B cell (primary cell): ENCODE measurements at regions not wholly inside any gene's neighbourhood (a gene's known extent, or its start where the extent isn't known, plus 50 kb on each side); places are given as distances from the start of the nearest gene placed in this dataset.

Experiments
- ATAC-seq: fragments of 200-7000 bp; cut with Tn5 transposase; one replicate; pipeline ENCODE4 v1.10.0; 2021; ENCODE audit warnings: low read depth, mild to moderate bottlenecking, moderate number of reproducible peaks, moderate library complexity
- CTCF ChIA-PET: fragments of 350-600 bp; sonication (Branson Sonifier 250); formaldehyde crosslinking; loops from one replicate; lab custom pipeline; 2021; ENCODE audit warnings: antibody characterized with exemption, inconsistent platforms; lab: Charles Lee
- POLR2A ChIA-PET: fragments of 350-600 bp; sonication (Branson Sonifier 250); formaldehyde crosslinking; loops from one replicate; lab custom pipeline; 2021; ENCODE audit warnings: antibody characterized with exemption; lab: Charles Lee
- DNase-seq: peaks from one replicate; pipeline ENCODE4 v3.0.0; 2013
- H2AFZ ChIP-seq: 2 replicates; pipeline ENCODE4 v1.6.1; 2012; ENCODE audit warnings: mild to moderate bottlenecking, low read depth, low read length; ENCODE audit not compliant: insufficient read depth, poor library complexity, severe bottlenecking
- H3K27ac ChIP-seq, 2 donors: 1 replicate in 1 of 2; 2 replicates in 1 of 2; pipeline ENCODE4 v1.5.1; 2012 to 2013; ENCODE audit warnings: low read length in 2 of 2, mild to moderate bottlenecking in 2 of 2, moderate library complexity in 1 of 2
- H3K27me3 ChIP-seq, 4 experiments: fragments of 200-600 bp in 1 of 4; sonication (generic) in 1 of 4; replicated peaks in 1 of 4; 1 replicate in 2 of 4; 2 replicates in 2 of 4; pipeline versions ENCODE4 v1.6.1 to v1.7.0; 2013 to 2016; ENCODE audit warnings: low read length in 3 of 4, mild to moderate bottlenecking in 2 of 4, mixed read lengths in 1 of 4, moderate library complexity in 1 of 4; ENCODE audit not compliant: insufficient read depth in 4 of 4, control insufficient read depth in 3 of 4; ENCODE audit errors: control extremely low read depth in 1 of 4
- H3K36me3 ChIP-seq, 2 experiments: replicated peaks in 1 of 2; 1 replicate in 1 of 2; 2 replicates in 1 of 2; pipeline versions ENCODE4 v1.6.1 to v1.7.1; 2013; ENCODE audit warnings: low read length in 1 of 2; ENCODE audit not compliant: insufficient read depth in 2 of 2, control insufficient read depth in 1 of 2; ENCODE audit errors: control extremely low read depth in 1 of 2, extremely low read depth in 1 of 2
- H3K4me1 ChIP-seq, 2 donors: fragments of 200-600 bp in 1 of 2; sonication (generic) in 1 of 2; 1 replicate in 1 of 2; 2 replicates in 1 of 2; pipeline versions ENCODE4 v1.5.1 to v1.6.1; 2013 to 2017; ENCODE audit warnings: low read length in 2 of 2; ENCODE audit not compliant: control insufficient read depth in 2 of 2, insufficient read depth in 2 of 2
- H3K4me2 ChIP-seq: replicated peaks from 2 replicates; pipeline ENCODE3; 2012; ENCODE audit warnings: mild to moderate bottlenecking, low read depth, low read length; ENCODE audit not compliant: poor library complexity, severe bottlenecking
- H3K4me3 ChIP-seq, 5 experiments: fragments of 200-600 bp in 1 of 5; sonication (generic) in 1 of 5; 1 replicate in 3 of 5; 2 replicates in 2 of 5; pipeline versions ENCODE4 v1.5.1 to v1.7.0; 2011 to 2016; ENCODE audit warnings: low read length in 4 of 5, mild to moderate bottlenecking in 4 of 5, low read depth in 2 of 5, control low read depth in 1 of 5, moderate library complexity in 1 of 5; ENCODE audit not compliant: insufficient read depth in 1 of 5; ENCODE audit errors: control extremely low read depth in 1 of 5, extremely low read depth in 1 of 5
- H3K79me2 ChIP-seq: fragments of 200-600 bp; sonication (generic); one replicate; pipeline ENCODE4 v1.6.0; 2016; ENCODE audit warnings: low read length; ENCODE audit not compliant: control insufficient read depth, insufficient read depth
- H3K9ac ChIP-seq: fragments of 200-600 bp; sonication (generic); 2 replicates; pipeline ENCODE4 v1.6.1; 2017; ENCODE audit warnings: mild to moderate bottlenecking, low read length, moderate library complexity
- H3K9me3 ChIP-seq, 3 donors: one replicate each; pipeline versions ENCODE4 v1.6.1 to v1.7.1; 2013; ENCODE audit warnings: low read length in 2 of 3; ENCODE audit not compliant: control insufficient read depth in 2 of 3, insufficient read depth in 1 of 3; ENCODE audit errors: control extremely low read depth in 1 of 3
- H4K20me1 ChIP-seq: 2 replicates; pipeline ENCODE4 v1.6.0; 2012; ENCODE audit warnings: mild to moderate bottlenecking, low read length; ENCODE audit not compliant: insufficient read depth, control insufficient read depth, poor library complexity, severe bottlenecking
- H3K27ac Mint-ChIP-seq: one replicate; pipeline ENCODE4 v1.8.0; 2021; ENCODE audit warnings: mixed read lengths
- H3K27me3 Mint-ChIP-seq: one replicate; pipeline ENCODE4 v1.8.0; 2021; ENCODE audit warnings: mixed read lengths
- H3K4me1 Mint-ChIP-seq: one replicate; pipeline ENCODE4 v1.8.0; 2021; ENCODE audit warnings: mixed read lengths
- H3K4me3 Mint-ChIP-seq: one replicate; pipeline ENCODE4 v1.8.0; 2021; ENCODE audit warnings: mixed read lengths
- H3K9me3 Mint-ChIP-seq: one replicate; pipeline ENCODE4 v1.8.0; 2022; ENCODE audit warnings: mixed read lengths; ENCODE audit not compliant: insufficient read depth
- CTCF ChIP-seq: fragments of 200-600 bp; IDR thresholded peaks from one replicate; pipeline ENCODE4 v1.8.0; 2022; ENCODE audit warnings: antibody characterized with exemption, mild to moderate bottlenecking
- EZH2 ChIP-seq: IDR thresholded peaks from 2 replicates; pipeline ENCODE4 v1.6.1; 2012; ENCODE audit warnings: borderline replicate concordance, low read depth, mild to moderate bottlenecking, moderate library complexity, low read length; ENCODE audit not compliant: insufficient read depth, poor library complexity, severe bottlenecking
- WGBS: methylation state at CpG from one replicate; pipeline ENCODE4 v1.1.5; 2013; ENCODE audit warnings: missing lambda C conversion rate; ENCODE audit not compliant: insufficient coverage; 5-methylcytosine and 5-hydroxymethylcytosine counted together
- intact Hi-C: fragments of 100-400 bp; cut with micrococcal nuclease; formaldehyde crosslinking; loops from one replicate; pipeline ENCODE4 v1.10.0; 2022

- Histone ChIP-seq H3K9ac (no peak overlapping the region), H3K4me3 (no peak overlapping the region), H3K4me2 (no peak overlapping the region), H2AFZ (no peak overlapping the region), H3K79me2 (no peaks in the 10 kb centered on the region), H3K9me3 (peaks cover 0 to 13% (median 0%) of the 10 kb centered on the region in 3 donors), H3K4me1 (no peaks in the 10 kb centered on the region), H3K36me3 (no peaks in the 10 kb centered on the region), H3K27ac (no peak overlapping the region), H4K20me1 (no peaks in the 10 kb centered on the region), H3K27me3 (no peaks in the 10 kb centered on the region)
- no peak for ATAC-seq
- CTCF ChIA-PET = no interaction called here
- peaks cover 5% of the 10 kb centered on the region for H3K27me3 Mint-ChIP-seq
- H3K4me1 Mint-ChIP-seq = no peaks in the 10 kb centered on the region
- H3K4me3 Mint-ChIP-seq = no peak overlapping the region
- no peak overlapping the region for H3K27ac Mint-ChIP-seq
- H3K9me3 Mint-ChIP-seq = peaks cover 5% of the 10 kb centered on the region
- POLR2A ChIA-PET = no interaction called here
- TF ChIP-seq CTCF (no peak), EZH2 (no peak)
- intact Hi-C loops = no loop called here
- DNase-seq = no peak
Observed at GRCh38 chr16:87002717-87003413, 314.3 kb downstream of the C16orf95 start.

GRCh38 chr16:87003414-87003755, 313.8 kb downstream of the C16orf95 start:
- Mint-ChIP-seq H3K9me3 (peaks cover 5% of the 10 kb centered on the region), H3K4me3 (no peak overlapping the region), H3K27me3 (peaks cover 5% of the 10 kb centered on the region), H3K4me1 (no peaks in the 10 kb centered on the region), H3K27ac (no peak overlapping the region)
- Histone ChIP-seq H3K9ac (no peak overlapping the region), H3K27ac (no peak overlapping the region), H3K79me2 (no peaks in the 10 kb centered on the region), H3K4me3 (no peak overlapping the region), H3K4me1 (no peaks in the 10 kb centered on the region), H2AFZ (no peak overlapping the region), H4K20me1 (no peaks in the 10 kb centered on the region), H3K4me2 (no peak overlapping the region), H3K36me3 (no peaks in the 10 kb centered on the region), H3K27me3 (no peaks in the 10 kb centered on the region), H3K9me3 (peaks cover 0 to 18% (median 0%) of the 10 kb centered on the region in 3 donors)
- DNase-seq = no peak
- no CpG with 5 or more reads among the region's 2 CpGs for WGBS
- intact Hi-C loops = no loop called here
- ChIA-PET POLR2A (no interaction called here), CTCF (no interaction called here)
- no peak for TF ChIP-seq CTCF
- no peak for TF ChIP-seq EZH2
- ATAC-seq = no peak
